Coronary artery (tissue), 2 donors: ENCODE measurements at regions not wholly inside any gene's neighbourhood (a gene's known extent, or its start where the extent isn't known, plus 50 kb on each side); places are given as distances from the start of the nearest gene placed in this dataset.

ENCODE experiments used
- DNase-seq: peaks from one replicate; pipeline ENCODE4 v3.0.0-alpha.2; 2017; ENCODE audit warnings: low spot score
- H3K27ac ChIP-seq, 2 donors: fragments of 200-600 bp; sonication (generic); one replicate each; pipeline ENCODE4 v1.5.1; 2016 to 2019
- H3K4me3 ChIP-seq: fragments of 200-600 bp; sonication (generic); 2 replicates; pipeline ENCODE4 v1.5.1; 2016; ENCODE audit warnings: mild to moderate bottlenecking, moderate library complexity
- CTCF ChIP-seq: fragments of 200-600 bp; sonication (generic); IDR thresholded peaks from one replicate; pipeline ENCODE4 v1.5.1; 2019; ENCODE audit warnings: antibody characterized with exemption

GRCh38 chr7:85716353-85716752, 529.5 kb upstream of the SEMA3D start:
- no peak for DNase-seq
- no peak for TF ChIP-seq CTCF

GRCh38 chr7:85714951-85715350, 528.1 kb upstream of the SEMA3D start:
- H3K27ac ChIP-seq = no peak overlapping the region
- no peak for TF ChIP-seq CTCF
- H3K4me3 ChIP-seq = no peak overlapping the region
- DNase-seq = no peak

More at GRCh38 chr7:85716353-85716752, 529.5 kb upstream of the SEMA3D start:
- Histone ChIP-seq H3K4me3 (no peak overlapping the region), H3K27ac (no peak overlapping the region)

GRCh38 chr7:85714043-85714578, 527.3 kb upstream of the SEMA3D start:
- DNase-seq = no peak
- TF ChIP-seq CTCF = no peak
- Histone ChIP-seq H3K27ac (no peak overlapping the region), H3K4me3 (no peak overlapping the region)

DNA sequence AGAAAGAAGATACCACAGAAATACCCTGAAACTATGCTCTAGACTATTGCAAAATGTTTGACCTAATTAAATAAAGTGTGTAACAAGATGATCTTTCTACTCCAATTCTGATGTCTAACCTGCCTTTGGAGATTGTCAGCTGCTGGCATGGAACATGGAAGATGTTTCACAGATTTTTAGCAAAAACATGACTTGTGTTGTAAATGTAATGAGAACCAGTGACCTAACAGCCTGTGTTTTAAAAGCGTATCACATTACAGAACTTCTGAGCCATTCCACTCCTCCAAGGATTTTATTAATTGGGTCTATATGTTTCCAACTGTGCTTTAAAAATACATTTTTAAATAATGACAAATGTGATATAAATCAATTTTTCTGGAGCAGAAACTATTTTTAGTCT, 526.3 kb upstream of the SEMA3D start:
- no peak overlapping the region for H3K27ac ChIP-seq
- DNase-seq = no peak
- H3K4me3 ChIP-seq = no peak overlapping the region
- TF ChIP-seq CTCF = no peak

DNA sequence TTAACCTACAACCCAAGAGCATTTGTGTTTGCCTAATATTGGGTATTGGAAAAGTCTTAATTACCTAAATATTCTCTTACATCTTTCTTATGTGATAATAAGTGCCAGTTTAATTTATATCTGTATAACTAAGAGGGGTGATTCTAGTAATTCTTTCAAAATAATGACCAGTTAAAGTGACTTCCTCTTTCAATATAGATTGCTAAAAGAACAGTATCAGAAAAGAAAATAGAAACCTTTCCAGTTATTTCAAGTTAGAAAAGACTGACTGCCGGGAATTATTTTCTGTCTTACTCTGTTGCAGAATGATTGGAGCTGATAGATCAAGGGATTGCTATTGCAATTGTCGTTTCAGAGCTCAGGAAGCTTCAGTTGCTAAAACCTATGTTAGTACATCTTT, 525.0 kb upstream of the SEMA3D start:
- no peak for DNase-seq
- no peak for TF ChIP-seq CTCF
- Histone ChIP-seq H3K4me3 (no peak overlapping the region), H3K27ac (no peak overlapping the region)

DNA sequence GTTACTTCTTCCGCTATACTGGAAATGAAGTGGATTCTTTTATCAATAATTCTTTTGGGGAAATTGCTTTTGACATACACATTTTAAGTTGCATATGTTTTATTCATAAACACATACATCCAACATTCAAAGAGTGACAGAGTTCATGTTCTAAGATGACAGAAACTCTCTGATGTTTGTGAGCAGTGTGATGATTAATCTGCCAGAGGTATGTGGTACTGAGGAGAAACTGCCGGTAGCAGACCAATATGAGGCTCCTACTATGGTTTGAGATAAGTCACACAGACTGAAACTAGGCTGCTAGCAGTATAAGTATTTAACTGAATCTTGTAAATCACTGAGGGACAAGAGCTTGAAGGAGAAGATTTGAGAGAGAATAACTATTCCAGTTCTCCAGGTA, 524.1 kb upstream of the SEMA3D start:
- no peak for DNase-seq
- H3K27ac ChIP-seq = no peak overlapping the region
- no peak for TF ChIP-seq CTCF
- no peak overlapping the region for H3K4me3 ChIP-seq

- Histone ChIP-seq H3K27ac (no peak overlapping the region), H3K4me3 (no peak overlapping the region)
- no peak for TF ChIP-seq CTCF
- DNase-seq = no peak
Observed at GRCh38 chr7:85708221-85708620, 521.4 kb upstream of the SEMA3D start.
